ENCODE measurements at regions not wholly inside any gene's neighbourhood (a gene's known extent, or its start where the extent isn't known, plus 50 kb on each side); places are given as distances from the start of the nearest gene placed in this dataset.

- H3K27me3 Mint-ChIP-seq, result no peaks in the 10 kb centered on the region
- Histone ChIP-seq H3K4me1 (ENCODE audit: control insufficient read depth in 1 of 2, extremely low read depth in 1 of 2, insufficient read depth in 2 of 2, low read length in 2 of 2) (no peaks in the 10 kb centered on the region), H3K36me3 (ENCODE audit: control insufficient read depth in 2 of 2, extremely low read depth in 1 of 2, insufficient read depth in 1 of 2, low read length in 1 of 2) (no peaks in the 10 kb centered on the region), H3K27me3 (replicated peaks in 1 of 2; ENCODE audit: control insufficient read depth in 2 of 2, extremely low read depth in 1 of 2, insufficient read depth in 2 of 2, low read length in 1 of 2) (peaks cover 0 to 3% of the 10 kb centered on the region in 2 experiments), H3K4me3 (ENCODE audit: control insufficient read depth in 1 of 2, extremely low read depth in 1 of 2, low read length in 1 of 2) (no peak overlapping the region), H3K27ac (ENCODE audit: low read length) (no peak overlapping the region), H3K9me3 (no peaks in the 10 kb centered on the region)
- DNase-seq (no peak), ATAC-seq (replicated peaks in 1 of 4) (no peak)
- CTCF ChIA-PET, result no interaction called here
- POLR2A ChIA-PET, result no interaction called here
- H3K36me3 Mint-ChIP-seq, result no peaks in the 10 kb centered on the region
- no peaks in the 10 kb centered on the region for H3K4me1 Mint-ChIP-seq
- no peak overlapping the region for H3K27ac Mint-ChIP-seq
- H3K4me3 Mint-ChIP-seq, result no peak overlapping the region
- peaks cover 0 to 5% (median 0%) of the 10 kb centered on the region in 3 donors for H3K9me3 Mint-ChIP-seq
- WGBS (ENCODE audit: insufficient coverage), result 85% methylated on average over 5 of the region's 8 CpGs
Measured at GRCh38 chr18:7456376-7456775, 110.7 kb upstream of the PTPRM start.

GRCh38 chr18:7457262-7457661, 109.9 kb upstream of the PTPRM start:
- no peak for ATAC-seq (replicated peaks in 1 of 4)
- Histone ChIP-seq H3K36me3 (ENCODE audit: control insufficient read depth in 2 of 2, extremely low read depth in 1 of 2, insufficient read depth in 1 of 2, low read length in 1 of 2) (no peaks in the 10 kb centered on the region), H3K4me3 (ENCODE audit: control insufficient read depth in 1 of 2, extremely low read depth in 1 of 2, low read length in 1 of 2) (no peak overlapping the region), H3K9me3 (no peaks in the 10 kb centered on the region), H3K27me3 (replicated peaks in 1 of 2; ENCODE audit: control insufficient read depth in 2 of 2, extremely low read depth in 1 of 2, insufficient read depth in 2 of 2, low read length in 1 of 2) (peaks cover 0 to 3% of the 10 kb centered on the region in 2 experiments), H3K27ac (ENCODE audit: low read length) (no peak overlapping the region), H3K4me1 (ENCODE audit: control insufficient read depth in 1 of 2, extremely low read depth in 1 of 2, insufficient read depth in 2 of 2, low read length in 2 of 2) (no peaks in the 10 kb centered on the region)
- peaks cover 0 to 8% (median 0%) of the 10 kb centered on the region in 3 donors for H3K9me3 Mint-ChIP-seq
- WGBS (ENCODE audit: insufficient coverage), result 73% methylated on average over 2 of the region's 6 CpGs
- H3K4me1 Mint-ChIP-seq, result no peaks in the 10 kb centered on the region
- no peaks in the 10 kb centered on the region for H3K36me3 Mint-ChIP-seq
- POLR2A ChIA-PET, result no interaction called here
- H3K4me3 Mint-ChIP-seq, result no peak overlapping the region
- no peak overlapping the region for H3K27ac Mint-ChIP-seq
- CTCF ChIA-PET, result no interaction called here
- no peak for DNase-seq
- no peaks in the 10 kb centered on the region for H3K27me3 Mint-ChIP-seq

GRCh38 chr18:7458884-7459283, 108.2 kb upstream of the PTPRM start:
- no peaks in the 10 kb centered on the region for H3K9me3 ChIP-seq
- Mint-ChIP-seq H3K4me1 (no peaks in the 10 kb centered on the region), H3K27ac (no peak overlapping the region), H3K4me3 (no peak overlapping the region), H3K36me3 (no peaks in the 10 kb centered on the region), H3K9me3 (peaks cover 0 to 8% (median 0%) of the 10 kb centered on the region in 3 donors), H3K27me3 (no peaks in the 10 kb centered on the region)
- no peak overlapping the region for H3K4me3 ChIP-seq (ENCODE audit: control insufficient read depth in 1 of 2, extremely low read depth in 1 of 2, low read length in 1 of 2)
- no peaks in the 10 kb centered on the region for H3K4me1 ChIP-seq (ENCODE audit: control insufficient read depth in 1 of 2, extremely low read depth in 1 of 2, insufficient read depth in 2 of 2, low read length in 2 of 2)
- no peaks in the 10 kb centered on the region for H3K36me3 ChIP-seq (ENCODE audit: control insufficient read depth in 2 of 2, extremely low read depth in 1 of 2, insufficient read depth in 1 of 2, low read length in 1 of 2)
- CTCF ChIA-PET, result interaction anchor here in 1 of 2 donors (0.6 kb wide), 1 partner anchor 63 kb away, joined by 4 read pairs; no protein-coding TSS in a partner anchor
- H3K27me3 ChIP-seq (replicated peaks in 1 of 2; ENCODE audit: control insufficient read depth in 2 of 2, extremely low read depth in 1 of 2, insufficient read depth in 2 of 2, low read length in 1 of 2), result peaks cover 0 to 3% of the 10 kb centered on the region in 2 experiments
- DNase-seq (no peak), ATAC-seq (replicated peaks in 1 of 4) (no peak)
- WGBS (ENCODE audit: insufficient coverage), result 0% methylated on average over 1 of the region's 1 CpG
- no peak overlapping the region for H3K27ac ChIP-seq (ENCODE audit: low read length)
- POLR2A ChIA-PET, result no interaction called here

GRCh38 chr18:7459851-7460770, 107.0 kb upstream of the PTPRM start:
- CTCF ChIA-PET, result no interaction called here

GRCh38 chr18:7464245-7464966, 102.7 kb upstream of the PTPRM start:
- CTCF ChIA-PET, result no interaction called here
- no peak overlapping the region for H3K4me3 ChIP-seq (ENCODE audit: control insufficient read depth in 1 of 2, extremely low read depth in 1 of 2, low read length in 1 of 2)
- no CpG with 5 or more reads among the region's 1 CpG for WGBS (ENCODE audit: insufficient coverage)
- ATAC-seq (replicated peaks in 1 of 4) (no peak), DNase-seq (no peak)
- Mint-ChIP-seq H3K27ac (no peak overlapping the region), H3K27me3 (no peaks in the 10 kb centered on the region), H3K9me3 (peaks cover 0 to 8% (median 0%) of the 10 kb centered on the region in 3 donors), H3K4me1 (no peaks in the 10 kb centered on the region), H3K36me3 (no peaks in the 10 kb centered on the region), H3K4me3 (no peak overlapping the region)
- H3K4me1 ChIP-seq (ENCODE audit: control insufficient read depth in 1 of 2, extremely low read depth in 1 of 2, insufficient read depth in 2 of 2, low read length in 2 of 2), result no peaks in the 10 kb centered on the region
- H3K9me3 ChIP-seq, result no peaks in the 10 kb centered on the region
- POLR2A ChIA-PET, result no interaction called here
- no peaks in the 10 kb centered on the region for H3K36me3 ChIP-seq (ENCODE audit: control insufficient read depth in 2 of 2, extremely low read depth in 1 of 2, insufficient read depth in 1 of 2, low read length in 1 of 2)
- H3K27me3 ChIP-seq (replicated peaks in 1 of 2; ENCODE audit: control insufficient read depth in 2 of 2, extremely low read depth in 1 of 2, insufficient read depth in 2 of 2, low read length in 1 of 2), result no peaks in the 10 kb centered on the region
- H3K27ac ChIP-seq (ENCODE audit: low read length), result no peak overlapping the region

More at GRCh38 chr18:7459851-7460770, 107.0 kb upstream of the PTPRM start:
- Histone ChIP-seq H3K36me3 (ENCODE audit: control insufficient read depth in 2 of 2, extremely low read depth in 1 of 2, insufficient read depth in 1 of 2, low read length in 1 of 2) (no peaks in the 10 kb centered on the region), H3K9me3 (no peaks in the 10 kb centered on the region), H3K27me3 (replicated peaks in 1 of 2; ENCODE audit: control insufficient read depth in 2 of 2, extremely low read depth in 1 of 2, insufficient read depth in 2 of 2, low read length in 1 of 2) (peaks cover 0 to under 1% of the 10 kb centered on the region in 2 experiments), H3K4me3 (ENCODE audit: control insufficient read depth in 1 of 2, extremely low read depth in 1 of 2, low read length in 1 of 2) (no peak overlapping the region), H3K4me1 (ENCODE audit: control insufficient read depth in 1 of 2, extremely low read depth in 1 of 2, insufficient read depth in 2 of 2, low read length in 2 of 2) (no peaks in the 10 kb centered on the region), H3K27ac (ENCODE audit: low read length) (no peak overlapping the region)
- Mint-ChIP-seq H3K9me3 (peaks cover 0 to 8% (median 0%) of the 10 kb centered on the region in 3 donors), H3K27me3 (no peaks in the 10 kb centered on the region), H3K27ac (no peak overlapping the region), H3K4me1 (no peaks in the 10 kb centered on the region), H3K36me3 (no peaks in the 10 kb centered on the region), H3K4me3 (no peak overlapping the region)
- 84% methylated on average over 18 of the region's 25 CpGs for WGBS (ENCODE audit: insufficient coverage)
- POLR2A ChIA-PET, result no interaction called here
- no peak for DNase-seq
- ATAC-seq (replicated peaks in 1 of 4), result no peak

GRCh38 chr18:7466190-7466589, 100.9 kb upstream of the PTPRM start:
- Histone ChIP-seq H3K27ac (ENCODE audit: low read length) (no peak overlapping the region), H3K27me3 (replicated peaks in 1 of 2; ENCODE audit: control insufficient read depth in 2 of 2, extremely low read depth in 1 of 2, insufficient read depth in 2 of 2, low read length in 1 of 2) (peaks cover 0 to 4% of the 10 kb centered on the region in 2 experiments), H3K4me3 (ENCODE audit: control insufficient read depth in 1 of 2, extremely low read depth in 1 of 2, low read length in 1 of 2) (no peak overlapping the region), H3K9me3 (no peaks in the 10 kb centered on the region), H3K4me1 (ENCODE audit: control insufficient read depth in 1 of 2, extremely low read depth in 1 of 2, insufficient read depth in 2 of 2, low read length in 2 of 2) (no peaks in the 10 kb centered on the region), H3K36me3 (ENCODE audit: control insufficient read depth in 2 of 2, extremely low read depth in 1 of 2, insufficient read depth in 1 of 2, low read length in 1 of 2) (no peaks in the 10 kb centered on the region)
- Mint-ChIP-seq H3K9me3 (peaks cover 0 to 3% (median 0%) of the 10 kb centered on the region in 3 donors), H3K4me3 (no peak overlapping the region), H3K27me3 (peaks cover 0 to 3% of the 10 kb centered on the region in 2 donors), H3K27ac (no peak overlapping the region), H3K4me1 (no peaks in the 10 kb centered on the region), H3K36me3 (no peaks in the 10 kb centered on the region)
- WGBS (ENCODE audit: insufficient coverage), result 50% methylated on average over 1 of the region's 5 CpGs
- ATAC-seq (replicated peaks in 1 of 4) (no peak), DNase-seq (no peak)
- POLR2A ChIA-PET, result no interaction called here
- CTCF ChIA-PET, result no interaction called here
